A673 (cell line): ENCODE measurements at regions not wholly inside any gene's neighbourhood (a gene's known extent, or its start where the extent isn't known, plus 50 kb on each side); places are given as distances from the start of the nearest gene placed in this dataset.

Source experiments
- BruUV-seq: library from RNA; stranded (reverse); fragments of 400-500 nt; replicated peaks from 2 replicates; lab custom pipeline; 2021; lab: Mats Ljungman, UMichigan
- CTCF ChIA-PET: fragments of 300-600 bp; sonication (Branson Sonifier 250); formaldehyde crosslinking; loops from one replicate; lab custom pipeline; 2022; ENCODE audit warnings: antibody characterized with exemption; lab: Charles Lee
- POLR2A ChIA-PET: fragments of 300-600 bp; sonication (Branson Sonifier 250); formaldehyde crosslinking; loops from one replicate; lab custom pipeline; 2022; ENCODE audit warnings: antibody characterized with exemption; ENCODE audit not compliant: low non-redundant PET; lab: Charles Lee
- DNase-seq: peaks from one replicate; pipeline ENCODE4 v3.0.0-alpha.2; 2015; ENCODE audit warnings: low spot score
- H3K27ac ChIP-seq: fragments of 200-600 bp; sonication (generic); 2 replicates; pipeline ENCODE4 v1.5.1; 2016; ENCODE audit warnings: mixed run types, low read depth, mild to moderate bottlenecking, mixed read lengths, antibody characterized with exemption, low read length; ENCODE audit not compliant: poor library complexity, severe bottlenecking
- H3K27me3 ChIP-seq: fragments of 200-600 bp; sonication (generic); replicated peaks from 2 replicates; pipeline ENCODE4 v1.6.1; 2017; ENCODE audit warnings: mixed run types, low read depth, mild to moderate bottlenecking, mixed read lengths, antibody characterized with exemption, low read length; ENCODE audit not compliant: insufficient read depth, poor library complexity
- H3K36me3 ChIP-seq: fragments of 200-600 bp; sonication (generic); 2 replicates; pipeline ENCODE4 v1.6.1; 2016; ENCODE audit warnings: mixed run types, mild to moderate bottlenecking, mixed read lengths, antibody characterized with exemption, low read length; ENCODE audit not compliant: insufficient read depth, poor library complexity, severe bottlenecking
- H3K4me1 ChIP-seq: fragments of 200-600 bp; sonication (generic); 2 replicates; pipeline ENCODE4 v1.6.1; 2017; ENCODE audit warnings: mixed run types, mild to moderate bottlenecking, mixed read lengths, antibody characterized with exemption, low read length; ENCODE audit not compliant: insufficient read depth, poor library complexity, severe bottlenecking
- H3K4me3 ChIP-seq: fragments of 200-600 bp; sonication (generic); 2 replicates; pipeline ENCODE4 v1.5.1; 2016; ENCODE audit warnings: low read depth, mixed run types, mild to moderate bottlenecking, mixed read lengths, low read length; ENCODE audit not compliant: poor library complexity, severe bottlenecking
- H3K9me3 ChIP-seq: fragments of 200-600 bp; sonication (generic); 2 replicates; pipeline ENCODE4 v1.6.1; 2016; ENCODE audit warnings: mixed run types, low read depth, mild to moderate bottlenecking, mixed read lengths, antibody characterized with exemption, low read length; ENCODE audit not compliant: poor library complexity, severe bottlenecking
- EZH2 ChIP-seq: fragments of 200-600 bp; sonication (generic); IDR thresholded peaks from 2 replicates; pipeline ENCODE4 v1.6.1; 2017; ENCODE audit warnings: borderline replicate concordance, low read depth, mild to moderate bottlenecking, mixed read lengths, antibody characterized with exemption, low read length; ENCODE audit not compliant: poor library complexity, severe bottlenecking
- intact Hi-C: fragments of 100-400 bp; cut with micrococcal nuclease; formaldehyde crosslinking; loops from one replicate; pipeline ENCODE4 v1.10.0; 2022; ENCODE audit not compliant: unreplicated experiment
- TF ChIP-seq, protein P1 (sequence below): fragments of 300-800, 200-600 bp; sonication (generic); conservative IDR thresholded peaks from 2 replicates; pipeline ENCODE4 v1.5.1; 2017; ENCODE audit warnings: low read depth, mild to moderate bottlenecking, antibody characterized with exemption, low read length, moderate library complexity, mixed read lengths

DNA sequence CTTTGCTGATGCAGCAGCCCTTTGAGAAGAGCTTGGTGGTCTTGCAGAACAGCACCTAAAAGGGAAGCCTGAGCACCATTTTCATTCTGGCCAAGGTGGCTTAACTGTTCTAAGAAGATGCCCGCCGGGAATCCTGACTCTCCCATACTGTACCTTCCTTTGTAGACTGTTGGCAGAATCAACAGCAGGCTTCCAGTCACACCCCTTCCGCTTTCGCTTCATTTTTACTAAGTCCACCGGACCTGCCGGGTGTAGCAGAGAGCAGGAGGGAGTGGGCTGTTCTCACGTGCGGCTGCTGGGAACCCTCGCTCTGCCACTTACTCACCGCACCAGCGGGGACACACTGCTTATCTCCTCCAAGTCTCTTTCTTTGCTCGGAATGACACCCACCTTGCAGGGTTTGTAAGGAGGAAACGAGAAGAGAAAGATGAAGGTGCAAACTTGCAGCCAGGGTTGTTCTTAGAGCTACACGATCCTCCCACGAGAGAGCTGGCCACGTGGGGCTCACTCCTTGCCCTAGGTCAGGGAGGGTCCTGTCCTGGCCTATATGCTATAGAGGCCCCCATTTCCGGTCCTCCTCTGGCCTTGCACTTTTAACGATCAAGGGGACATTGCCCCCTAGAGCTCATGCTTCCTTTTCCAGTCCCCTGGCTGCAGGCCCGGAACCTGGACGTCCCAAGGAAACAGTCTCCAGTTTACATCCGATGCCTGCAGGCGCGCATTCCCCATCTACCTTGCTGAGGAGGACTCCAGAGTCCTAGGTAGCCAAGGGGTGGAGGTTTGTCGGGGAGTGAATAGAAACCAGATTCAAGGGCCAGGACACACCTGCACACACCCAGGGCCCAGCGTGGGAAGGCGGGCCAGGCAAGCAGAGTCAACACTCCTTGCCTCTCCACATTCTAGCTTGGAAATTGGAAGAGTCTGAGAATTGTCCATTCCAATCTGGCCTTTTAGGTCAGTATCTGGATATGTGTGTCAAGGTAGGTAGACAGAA is 453.6 kb downstream of the IRS2 start:
- BruUV-seq = no TSS peak
- ChIA-PET POLR2A (no interaction called here), CTCF (no interaction called here)
- no peaks in the 10 kb centered on the region for H3K36me3 ChIP-seq
- H3K4me1 ChIP-seq = no peaks in the 10 kb centered on the region
- H3K4me3 ChIP-seq = no peak overlapping the region
- no peak for DNase-seq
- H3K27me3 ChIP-seq = no peaks in the 10 kb centered on the region
- no peak for TF ChIP-seq EZH2
- TF ChIP-seq, protein P1, sequence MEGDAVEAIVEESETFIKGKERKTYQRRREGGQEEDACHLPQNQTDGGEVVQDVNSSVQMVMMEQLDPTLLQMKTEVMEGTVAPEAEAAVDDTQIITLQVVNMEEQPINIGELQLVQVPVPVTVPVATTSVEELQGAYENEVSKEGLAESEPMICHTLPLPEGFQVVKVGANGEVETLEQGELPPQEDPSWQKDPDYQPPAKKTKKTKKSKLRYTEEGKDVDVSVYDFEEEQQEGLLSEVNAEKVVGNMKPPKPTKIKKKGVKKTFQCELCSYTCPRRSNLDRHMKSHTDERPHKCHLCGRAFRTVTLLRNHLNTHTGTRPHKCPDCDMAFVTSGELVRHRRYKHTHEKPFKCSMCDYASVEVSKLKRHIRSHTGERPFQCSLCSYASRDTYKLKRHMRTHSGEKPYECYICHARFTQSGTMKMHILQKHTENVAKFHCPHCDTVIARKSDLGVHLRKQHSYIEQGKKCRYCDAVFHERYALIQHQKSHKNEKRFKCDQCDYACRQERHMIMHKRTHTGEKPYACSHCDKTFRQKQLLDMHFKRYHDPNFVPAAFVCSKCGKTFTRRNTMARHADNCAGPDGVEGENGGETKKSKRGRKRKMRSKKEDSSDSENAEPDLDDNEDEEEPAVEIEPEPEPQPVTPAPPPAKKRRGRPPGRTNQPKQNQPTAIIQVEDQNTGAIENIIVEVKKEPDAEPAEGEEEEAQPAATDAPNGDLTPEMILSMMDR = no peak
- no peaks in the 10 kb centered on the region for H3K9me3 ChIP-seq
- H3K27ac ChIP-seq = no peak overlapping the region
- intact Hi-C loops = no loop called here

DNA sequence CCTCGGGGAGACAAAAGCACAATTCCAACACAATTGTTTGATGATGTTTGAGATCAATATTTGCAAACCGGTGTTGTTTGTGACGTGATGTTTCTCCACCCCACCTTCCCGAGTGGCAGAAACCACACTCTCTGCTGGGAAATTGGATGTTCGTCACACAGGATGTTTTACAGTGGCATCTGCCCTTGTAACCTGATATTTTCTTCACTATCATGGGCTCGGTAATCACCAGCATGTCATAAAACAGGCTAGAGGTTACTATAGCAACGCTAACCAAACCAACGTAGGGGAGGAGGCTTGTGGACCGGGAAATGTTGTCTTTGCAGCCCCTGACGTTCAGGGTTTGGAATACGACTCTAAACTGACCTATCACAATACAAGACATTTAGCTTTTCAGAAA is 454.5 kb downstream of the IRS2 start:
- ChIA-PET POLR2A (no interaction called here), CTCF (no interaction called here)
- no peaks in the 10 kb centered on the region for H3K9me3 ChIP-seq
- H3K27ac ChIP-seq = no peak overlapping the region
- H3K4me1 ChIP-seq = no peaks in the 10 kb centered on the region
- H3K27me3 ChIP-seq = no peaks in the 10 kb centered on the region
- peak; percentile 33 for DNase-seq
- no peak overlapping the region for H3K4me3 ChIP-seq
- intact Hi-C loops = no loop called here
- BruUV-seq = no TSS peak
- H3K36me3 ChIP-seq = no peaks in the 10 kb centered on the region
- TF ChIP-seq EZH2 = no peak
- TF ChIP-seq, protein P1 = no peak

DNA sequence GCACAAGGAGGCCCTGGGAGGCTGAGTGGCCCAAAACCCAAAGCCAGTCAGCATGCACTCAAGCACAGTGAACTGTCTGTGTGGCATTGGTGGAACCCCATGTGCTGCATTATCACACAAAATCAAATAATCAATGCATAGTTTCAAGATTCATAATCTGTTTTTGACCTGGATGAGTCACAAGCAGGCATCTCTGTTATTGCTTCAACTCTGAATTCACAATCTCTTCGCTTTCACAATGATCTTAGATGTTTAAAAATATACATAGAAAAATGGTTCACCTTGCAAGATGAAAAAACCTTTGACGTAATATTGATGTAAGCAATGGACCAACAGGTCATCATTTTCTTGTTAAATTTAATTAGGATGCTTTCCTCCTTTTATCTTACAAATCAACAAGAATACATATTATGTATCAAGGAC is 455.4 kb downstream of the IRS2 start:
- intact Hi-C loops = no loop called here
- H3K4me3 ChIP-seq = no peak overlapping the region
- POLR2A ChIA-PET = no interaction called here
- BruUV-seq = no TSS peak
- no peak overlapping the region for H3K27ac ChIP-seq
- no peaks in the 10 kb centered on the region for H3K9me3 ChIP-seq
- H3K27me3 ChIP-seq = no peaks in the 10 kb centered on the region
- H3K36me3 ChIP-seq = no peaks in the 10 kb centered on the region
- DNase-seq = no peak
- H3K4me1 ChIP-seq = no peaks in the 10 kb centered on the region
- TF ChIP-seq, protein P1 = no peak
- no peak for TF ChIP-seq EZH2
- CTCF ChIA-PET = no interaction called here
